ENCODE measurements at regions not wholly inside any gene's neighbourhood (a gene's known extent, or its start where the extent isn't known, plus 50 kb on each side); places are given as distances from the start of the nearest gene placed in this dataset.

DNA sequence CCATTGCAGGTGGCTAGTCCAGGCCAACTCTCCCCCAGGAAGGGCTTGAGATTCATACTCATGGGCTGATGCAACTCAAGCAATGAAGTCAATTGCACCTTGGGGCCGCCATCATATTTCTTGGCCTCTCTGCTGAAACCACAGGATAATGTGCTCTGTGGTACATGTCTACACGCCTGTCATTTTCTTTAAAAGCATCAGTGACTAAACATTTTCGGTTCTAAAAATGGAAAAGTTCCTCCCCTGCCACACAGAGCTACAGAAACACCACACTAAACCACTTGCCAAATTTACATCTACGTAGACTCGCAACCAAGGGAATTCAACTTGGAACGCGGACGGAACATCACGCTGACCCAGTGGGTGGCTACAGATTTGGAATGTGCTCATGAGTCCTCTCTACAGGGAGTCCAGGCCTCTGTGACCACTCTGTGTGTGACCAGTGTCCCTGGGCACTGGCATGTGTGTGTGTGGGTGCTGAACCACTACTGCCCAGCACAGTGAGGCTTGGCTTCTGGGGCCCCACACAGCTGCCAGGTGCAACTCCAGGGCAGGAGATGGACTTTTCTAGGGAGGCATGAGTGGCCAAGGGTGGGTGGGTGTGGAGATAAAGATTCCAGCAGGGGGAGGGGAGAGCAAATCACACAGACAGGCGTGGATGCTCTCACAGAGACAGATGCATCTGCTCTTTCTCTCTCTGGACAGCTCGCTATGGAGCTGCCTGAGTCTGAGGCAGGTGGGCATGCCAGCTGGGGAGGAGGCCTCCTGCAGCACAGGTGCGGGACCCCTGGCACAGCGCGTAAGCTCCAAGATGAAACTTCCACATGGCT lies 261.9 kb downstream of the CTTN start:
- Histone ChIP-seq H3K9me3 (ENCODE audit: severe bottlenecking) (no peaks in the 10 kb centered on the region), H3K27me3 (ENCODE audit: insufficient read depth, poor library complexity, severe bottlenecking) (peaks cover 17% of the 10 kb centered on the region), H3K4me3 (ENCODE audit: severe bottlenecking) (no peak overlapping the region), H3K27ac (ENCODE audit: poor library complexity, severe bottlenecking) (no peak overlapping the region), H3K4me1 (ENCODE audit: insufficient read depth, poor library complexity, severe bottlenecking) (no peaks in the 10 kb centered on the region), H3K36me3 (ENCODE audit: low read depth) (no peaks in the 10 kb centered on the region)
- ATAC-seq (ENCODE audit: low read depth), result no peak
- no peak for DNase-seq (ENCODE audit: low spot score)
- TF ChIP-seq, protein P1, sequence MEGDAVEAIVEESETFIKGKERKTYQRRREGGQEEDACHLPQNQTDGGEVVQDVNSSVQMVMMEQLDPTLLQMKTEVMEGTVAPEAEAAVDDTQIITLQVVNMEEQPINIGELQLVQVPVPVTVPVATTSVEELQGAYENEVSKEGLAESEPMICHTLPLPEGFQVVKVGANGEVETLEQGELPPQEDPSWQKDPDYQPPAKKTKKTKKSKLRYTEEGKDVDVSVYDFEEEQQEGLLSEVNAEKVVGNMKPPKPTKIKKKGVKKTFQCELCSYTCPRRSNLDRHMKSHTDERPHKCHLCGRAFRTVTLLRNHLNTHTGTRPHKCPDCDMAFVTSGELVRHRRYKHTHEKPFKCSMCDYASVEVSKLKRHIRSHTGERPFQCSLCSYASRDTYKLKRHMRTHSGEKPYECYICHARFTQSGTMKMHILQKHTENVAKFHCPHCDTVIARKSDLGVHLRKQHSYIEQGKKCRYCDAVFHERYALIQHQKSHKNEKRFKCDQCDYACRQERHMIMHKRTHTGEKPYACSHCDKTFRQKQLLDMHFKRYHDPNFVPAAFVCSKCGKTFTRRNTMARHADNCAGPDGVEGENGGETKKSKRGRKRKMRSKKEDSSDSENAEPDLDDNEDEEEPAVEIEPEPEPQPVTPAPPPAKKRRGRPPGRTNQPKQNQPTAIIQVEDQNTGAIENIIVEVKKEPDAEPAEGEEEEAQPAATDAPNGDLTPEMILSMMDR (IDR thresholded peaks at IDR 0.05; ENCODE audit: poor library complexity, severe bottlenecking), result no peak

- no peak for ATAC-seq (ENCODE audit: low read depth)
- Histone ChIP-seq H3K4me1 (ENCODE audit: insufficient read depth, poor library complexity, severe bottlenecking) (no peaks in the 10 kb centered on the region), H3K27me3 (ENCODE audit: insufficient read depth, poor library complexity, severe bottlenecking) (peaks cover 17% of the 10 kb centered on the region), H3K4me3 (ENCODE audit: severe bottlenecking) (no peak overlapping the region), H3K9me3 (ENCODE audit: severe bottlenecking) (no peaks in the 10 kb centered on the region), H3K36me3 (ENCODE audit: low read depth) (no peaks in the 10 kb centered on the region), H3K27ac (ENCODE audit: poor library complexity, severe bottlenecking) (no peak overlapping the region)
- TF ChIP-seq, protein P1 (IDR thresholded peaks at IDR 0.05; ENCODE audit: poor library complexity, severe bottlenecking), result no peak
- DNase-seq (ENCODE audit: low spot score), result no peak
Observed at GRCh38 chr11:70660889-70661197, 262.5 kb downstream of the CTTN start.

- TF ChIP-seq, protein P1 (IDR thresholded peaks at IDR 0.05; ENCODE audit: poor library complexity, severe bottlenecking), result no peak
- peak overlapping the region; percentile 10 for H3K4me3 ChIP-seq (ENCODE audit: severe bottlenecking)
- H3K4me1 ChIP-seq (ENCODE audit: insufficient read depth, poor library complexity, severe bottlenecking), result no peaks in the 10 kb centered on the region
- H3K36me3 ChIP-seq (ENCODE audit: low read depth), result no peaks in the 10 kb centered on the region
- DNase-seq (ENCODE audit: low spot score) (no peak), ATAC-seq (ENCODE audit: low read depth) (peak; percentile 55; the same call in 1 of the 3 replicates)
- peaks cover 17% of the 10 kb centered on the region for H3K27me3 ChIP-seq (ENCODE audit: insufficient read depth, poor library complexity, severe bottlenecking)
- no peaks in the 10 kb centered on the region for H3K9me3 ChIP-seq (ENCODE audit: severe bottlenecking)
- no peak overlapping the region for H3K27ac ChIP-seq (ENCODE audit: poor library complexity, severe bottlenecking)
Observed at GRCh38 chr11:70661761-70662501, 263.6 kb downstream of the CTTN start.

DNA sequence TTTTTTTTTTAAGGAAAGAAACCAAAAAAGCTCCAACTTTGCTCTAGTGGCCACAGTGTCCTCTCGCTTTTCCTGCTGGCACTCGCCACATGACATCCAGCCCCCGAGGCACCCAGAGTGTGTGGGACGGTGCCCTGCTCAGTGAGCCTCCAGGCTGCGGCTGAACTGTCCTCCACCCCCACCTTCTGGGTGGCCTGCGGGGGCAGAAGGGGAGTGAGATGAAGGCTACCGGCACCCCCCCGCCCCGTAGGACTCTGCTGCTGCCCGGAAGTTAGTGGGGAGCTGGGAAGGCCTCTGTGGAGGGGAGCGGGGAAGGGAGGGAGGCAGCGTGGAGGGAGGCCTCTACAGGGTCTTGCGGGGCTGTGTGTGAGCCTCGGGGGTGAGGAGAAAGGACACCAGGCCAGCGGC lies 264.4 kb downstream of the CTTN start:
- no peaks in the 10 kb centered on the region for H3K9me3 ChIP-seq (ENCODE audit: severe bottlenecking)
- H3K27me3 ChIP-seq (ENCODE audit: insufficient read depth, poor library complexity, severe bottlenecking), result peaks cover 17% of the 10 kb centered on the region
- DNase-seq (ENCODE audit: low spot score) (no peak), ATAC-seq (ENCODE audit: low read depth) (no peak)
- no peaks in the 10 kb centered on the region for H3K36me3 ChIP-seq (ENCODE audit: low read depth)
- H3K4me3 ChIP-seq (ENCODE audit: severe bottlenecking), result no peak overlapping the region
- no peaks in the 10 kb centered on the region for H3K4me1 ChIP-seq (ENCODE audit: insufficient read depth, poor library complexity, severe bottlenecking)
- no peak overlapping the region for H3K27ac ChIP-seq (ENCODE audit: poor library complexity, severe bottlenecking)
- TF ChIP-seq, protein P1 (IDR thresholded peaks at IDR 0.05; ENCODE audit: poor library complexity, severe bottlenecking), result no peak

DNA sequence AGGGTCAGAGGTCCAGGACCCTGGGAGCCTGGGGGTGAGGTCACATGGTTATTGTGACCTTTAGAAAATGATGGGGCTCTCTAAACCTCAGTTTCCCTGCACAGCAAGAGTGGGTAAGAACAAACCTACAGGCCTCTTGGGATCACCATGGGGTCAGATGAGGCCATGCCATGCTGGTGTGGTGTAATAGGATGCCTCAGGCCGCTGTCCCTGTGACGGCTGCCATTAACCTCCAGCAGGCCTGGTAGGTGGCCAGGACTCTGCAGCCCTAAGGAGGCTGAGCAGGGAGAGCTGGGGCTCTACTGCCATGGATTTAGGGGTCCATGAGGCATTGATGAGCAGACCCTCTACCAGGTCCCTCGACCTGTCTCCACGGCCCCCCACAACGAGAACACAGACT lies 265.5 kb downstream of the CTTN start:
- peaks cover 17% of the 10 kb centered on the region for H3K27me3 ChIP-seq (ENCODE audit: insufficient read depth, poor library complexity, severe bottlenecking)
- no peaks in the 10 kb centered on the region for H3K36me3 ChIP-seq (ENCODE audit: low read depth)
- ATAC-seq (ENCODE audit: low read depth) (no peak), DNase-seq (ENCODE audit: low spot score) (no peak)
- no peaks in the 10 kb centered on the region for H3K4me1 ChIP-seq (ENCODE audit: insufficient read depth, poor library complexity, severe bottlenecking)
- no peak overlapping the region for H3K4me3 ChIP-seq (ENCODE audit: severe bottlenecking)
- TF ChIP-seq, protein P1 (IDR thresholded peaks at IDR 0.05; ENCODE audit: poor library complexity, severe bottlenecking), result no peak
- H3K27ac ChIP-seq (ENCODE audit: poor library complexity, severe bottlenecking), result no peak overlapping the region
- no peaks in the 10 kb centered on the region for H3K9me3 ChIP-seq (ENCODE audit: severe bottlenecking)

Data from RWPE2 (cell line).